H1 (cell line): ENCODE measurements at regions not wholly inside any gene's neighbourhood (a gene's known extent, or its start where the extent isn't known, plus 50 kb on each side); places are given as distances from the start of the nearest gene placed in this dataset.

Source experiments
- CBX8 ChIP-seq: fragments of 300-800, 300-1000 bp; sonication (generic); IDR thresholded peaks from 2 replicates; pipeline ENCODE4 v1.7.1; 2016; ENCODE audit warnings: low read depth, low read length, borderline replicate concordance
- CHD7 ChIP-seq: fragments of 300-600 bp; sonication (generic); IDR thresholded peaks from 2 replicates; pipeline ENCODE4 v1.7.1; 2012; ENCODE audit warnings: low read length, moderate library complexity, mild to moderate bottlenecking, inconsistent platforms; ENCODE audit not compliant: insufficient replicate concordance
- CTBP2 ChIP-seq: IDR thresholded peaks from 2 replicates; pipeline ENCODE4 v1.7.0; 2011; ENCODE audit warnings: borderline replicate concordance, mild to moderate bottlenecking, moderate library complexity, mixed read lengths, low read length; ENCODE audit not compliant: insufficient read depth, insufficient read length
- EP300 ChIP-seq, 2 experiments: IDR thresholded peaks; 1 replicate in 1 of 2; 2 replicates in 1 of 2; pipeline ENCODE4 v1.6.1; 2011 to 2012; ENCODE audit warnings: low read depth in 2 of 2, low read length in 2 of 2, mild to moderate bottlenecking in 2 of 2, borderline replicate concordance in 1 of 2, inconsistent platforms in 1 of 2, moderate library complexity in 1 of 2
- FOSL1 ChIP-seq: IDR thresholded peaks from 2 replicates; pipeline ENCODE4 v1.6.1; 2011; ENCODE audit warnings: mild to moderate bottlenecking, low read depth, low read length, moderate library complexity; ENCODE audit not compliant: insufficient read depth
- MAX ChIP-seq: IDR thresholded peaks from 2 replicates; pipeline ENCODE4 v1.6.1; 2012; ENCODE audit warnings: inconsistent platforms
- RNF2 ChIP-seq: fragments of 200-900, 300-1000 bp; sonication (generic); IDR thresholded peaks from 2 replicates; pipeline ENCODE4 v1.7.1; 2016; ENCODE audit warnings: borderline replicate concordance, low read depth, mild to moderate bottlenecking, antibody characterized with exemption, low read length; ENCODE audit not compliant: poor library complexity, severe bottlenecking; ENCODE audit errors: missing control alignments

- no peak for TF ChIP-seq CHD7
- TF ChIP-seq MAX = no peak
- no peak for TF ChIP-seq FOSL1
- no peak for TF ChIP-seq CBX8
- no peak for TF ChIP-seq CTBP2
- TF ChIP-seq RNF2 = no peak
- TF ChIP-seq EP300 (IDR thresholded peaks at IDR 0.05; ENCODE audit: borderline replicate concordance in 1 of 2, low read depth in 2 of 2, low read length in 2 of 2) = no peak
Measured at GRCh38 chr6:3559561-3559960, 102.7 kb upstream of the SLC22A23 start (continued).
